GM18870 (cell line): ENCODE measurements at regions not wholly inside any gene's neighbourhood (a gene's known extent, or its start where the extent isn't known, plus 50 kb on each side); places are given as distances from the start of the nearest gene placed in this dataset.

Experiments used
- ATAC-seq: cut with Tn5 transposase; IDR thresholded peaks from one replicate; pipeline ENCODE4 v1.9.1; 2021; ENCODE audit warnings: moderate library complexity; ENCODE audit not compliant: unreplicated experiment

- ATAC-seq, result no peak
Observed at GRCh38 chr2:62447411-62447810, 58.6 kb downstream of the TMEM17 start.

- no peak for ATAC-seq
Observed at GRCh38 chr2:62446491-62446890, 59.5 kb downstream of the TMEM17 start.

- ATAC-seq, result no peak
Observed at GRCh38 chr2:62443886-62444285, 62.1 kb downstream of the TMEM17 start.

- no peak for ATAC-seq
Observed at GRCh38 chr2:62443471-62443870, 62.5 kb downstream of the TMEM17 start.

- ATAC-seq, result no peak
Observed at GRCh38 chr2:62441824-62442223, 64.2 kb downstream of the TMEM17 start.

- ATAC-seq, result no peak
Observed at GRCh38 chr2:62441421-62441820, 64.6 kb downstream of the TMEM17 start.

- ATAC-seq, result no peak
Observed at GRCh38 chr2:62440281-62440946, 65.6 kb downstream of the TMEM17 start.

GRCh38 chr2:62439425-62439824 lies 66.6 kb downstream of the TMEM17 start:
- no peak for ATAC-seq

- ATAC-seq, result no peak
Observed at GRCh38 chr2:62437785-62438184, 68.2 kb downstream of the TMEM17 start.

- ATAC-seq, result peak; percentile 84
Observed at GRCh38 chr2:62435720-62436119, 70.3 kb downstream of the TMEM17 start.

- no peak for ATAC-seq
Observed at GRCh38 chr2:62432407-62432806, 73.6 kb downstream of the TMEM17 start.

GRCh38 chr2:62431512-62431911 lies 74.5 kb downstream of the TMEM17 start:
- ATAC-seq, result no peak

- no peak for ATAC-seq
Observed at GRCh38 chr2:62430146-62430545, 75.8 kb downstream of the TMEM17 start.

- no peak for ATAC-seq
Observed at GRCh38 chr2:62427146-62427545, 78.8 kb downstream of the TMEM17 start.

GRCh38 chr2:62426154-62426912 lies 79.7 kb downstream of the TMEM17 start:
- no peak for ATAC-seq

GRCh38 chr2:62425684-62426083 lies 80.3 kb downstream of the TMEM17 start:
- ATAC-seq, result no peak

- ATAC-seq, result no peak
Observed at GRCh38 chr2:62424899-62425298, 81.1 kb downstream of the TMEM17 start.

GRCh38 chr2:62423883-62424458 lies 82.0 kb downstream of the TMEM17 start:
- ATAC-seq, result no peak

GRCh38 chr2:62423235-62423634 lies 82.8 kb downstream of the TMEM17 start:
- ATAC-seq, result no peak

- ATAC-seq, result no peak
Observed at GRCh38 chr2:62415518-62415917, 90.5 kb downstream of the TMEM17 start.

- peak; percentile 83 for ATAC-seq
Observed at GRCh38 chr2:62415019-62415431, 91.0 kb downstream of the TMEM17 start.

GRCh38 chr2:62413116-62413663 lies 92.8 kb downstream of the TMEM17 start:
- ATAC-seq, result no peak
